Left lobe of liver (tissue), 2 donors: ENCODE measurements at regions not wholly inside any gene's neighbourhood (a gene's known extent, or its start where the extent isn't known, plus 50 kb on each side); places are given as distances from the start of the nearest gene placed in this dataset.
"Not testable (repeated sequence)": the region's sequence is repeated elsewhere in the genome, so short reads cannot be mapped to it uniquely, and the experiment has no call there.

Experiments
- ATAC-seq: fragments of 200-7000 bp; cut with Tn5 transposase; one replicate; pipeline ENCODE4 v1.9.1; 2020; ENCODE audit warnings: mild to moderate bottlenecking, moderate library complexity
- DNase-seq: peaks from one replicate; pipeline ENCODE4 v3.0.0-alpha.2; 2020; ENCODE audit warnings: low spot score
- donor health status: DM: no; HTN: no; CAD: no; lungs with moderate emphysema.
- donor health status: DM: no; HTN: yes; CAD: no.

DNA sequence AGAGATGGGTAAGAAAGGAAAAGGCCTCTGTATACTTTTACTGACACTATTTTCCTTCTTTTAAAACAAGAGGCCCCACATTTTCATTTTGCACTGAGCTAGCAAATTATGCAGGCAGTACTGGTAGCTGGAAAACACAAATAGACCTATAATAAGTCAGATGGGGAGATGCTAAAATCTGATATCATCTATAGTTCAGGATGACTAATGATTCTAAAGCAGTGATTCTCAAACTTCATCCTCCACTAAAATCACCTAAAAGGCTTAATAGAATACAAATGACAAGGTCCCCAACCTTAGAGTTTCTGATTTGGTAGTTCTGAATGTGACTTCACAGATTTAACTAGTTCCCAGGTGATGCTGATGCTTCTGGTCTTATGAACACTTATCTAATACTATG is 247.3 kb upstream of the DIPK2B start:
- no peak for ATAC-seq
- DNase-seq, result no peak

DNA sequence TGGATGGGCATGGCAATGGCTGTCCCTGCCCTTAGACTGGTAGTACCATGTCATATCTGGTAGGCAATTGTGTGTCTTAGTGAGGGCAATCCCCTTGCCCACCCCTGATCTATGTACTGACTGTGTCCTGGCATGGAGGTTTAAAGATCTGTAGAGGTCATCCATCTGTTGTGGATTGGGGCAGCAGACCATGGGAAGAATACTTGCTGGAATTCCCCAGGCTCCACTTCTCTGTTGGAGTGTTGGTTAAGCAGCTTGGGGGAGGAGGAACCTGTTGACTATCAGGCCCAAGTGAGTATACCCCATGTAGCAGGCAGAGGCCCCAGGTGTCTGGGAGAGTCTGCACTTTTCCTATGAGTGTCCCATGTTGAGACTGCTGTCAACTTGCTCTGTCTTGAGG is 246.7 kb upstream of the DIPK2B start:
- ATAC-seq (no peak), DNase-seq (no peak)

DNA sequence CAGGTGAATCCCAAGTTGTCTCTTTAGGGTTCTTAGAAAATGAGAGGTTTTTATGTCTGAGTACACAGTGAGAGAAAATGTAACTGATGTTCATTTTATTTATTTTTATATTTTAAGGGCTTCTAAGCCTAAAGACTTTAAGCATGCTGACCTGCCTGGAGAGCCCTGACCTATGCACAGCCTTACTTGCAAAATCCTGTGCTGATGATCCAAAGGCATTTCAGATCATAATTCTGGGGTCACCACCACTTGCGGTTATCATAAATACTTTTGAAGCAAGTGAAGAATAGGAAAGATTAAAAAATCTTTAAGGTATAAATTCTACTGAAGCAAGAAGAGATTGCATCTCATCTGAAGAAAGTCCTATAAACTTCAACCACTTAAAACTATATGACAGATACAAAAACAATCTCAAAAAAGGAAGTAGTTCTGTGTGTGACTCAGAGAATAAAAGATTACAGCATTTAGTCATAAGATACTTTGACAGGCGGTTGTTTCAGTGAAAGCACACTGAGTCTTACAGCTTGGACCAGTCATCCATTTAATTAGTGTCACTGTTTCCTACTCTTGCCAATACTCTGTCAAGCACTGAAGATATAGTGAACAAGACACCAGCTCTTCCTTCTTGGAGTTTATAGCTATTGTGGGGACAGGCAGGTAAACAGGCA is 245.2 kb upstream of the DIPK2B start:
- DNase-seq (no peak), ATAC-seq (no peak)

DNA sequence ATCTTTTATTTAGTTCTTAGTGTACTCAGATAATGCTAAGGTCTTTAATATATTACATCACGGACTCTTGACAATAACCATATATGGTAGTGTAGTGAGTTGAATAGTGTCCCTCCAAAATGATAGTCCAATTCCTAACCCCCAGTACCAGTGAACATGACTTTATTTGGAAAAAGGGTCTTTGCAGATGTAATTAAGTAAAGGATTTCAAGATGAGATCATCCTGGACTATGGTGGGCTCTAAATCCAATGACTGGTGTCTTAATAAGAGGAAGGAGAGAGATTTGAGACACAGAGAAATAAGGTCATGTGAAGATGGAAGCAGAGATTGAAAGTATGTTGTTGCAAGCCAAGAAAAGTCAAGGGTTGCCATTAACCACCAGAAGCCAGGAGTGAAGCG is 236.5 kb upstream of the DIPK2B start:
- ATAC-seq (no peak), DNase-seq (no peak)

DNA sequence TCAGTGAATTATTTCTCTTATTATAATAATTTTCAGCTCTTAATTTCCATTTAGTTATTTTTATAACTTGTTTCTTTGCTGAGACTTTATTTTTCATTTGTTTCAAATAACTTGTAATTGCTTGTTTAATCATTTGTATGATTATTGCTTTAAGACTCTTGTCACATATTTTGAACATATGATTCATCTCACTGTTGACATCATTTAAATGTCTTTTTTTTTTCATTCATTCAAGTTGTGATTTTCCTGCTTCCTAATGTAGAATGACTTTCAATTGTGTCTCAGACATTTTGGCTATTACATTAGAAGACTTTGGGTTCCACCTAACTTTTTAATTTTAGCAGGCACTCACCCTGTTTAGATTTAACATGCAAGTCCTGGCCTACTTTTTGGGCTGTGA is 234.8 kb upstream of the DIPK2B start:
- DNase-seq (no peak), ATAC-seq (no peak)

DNA sequence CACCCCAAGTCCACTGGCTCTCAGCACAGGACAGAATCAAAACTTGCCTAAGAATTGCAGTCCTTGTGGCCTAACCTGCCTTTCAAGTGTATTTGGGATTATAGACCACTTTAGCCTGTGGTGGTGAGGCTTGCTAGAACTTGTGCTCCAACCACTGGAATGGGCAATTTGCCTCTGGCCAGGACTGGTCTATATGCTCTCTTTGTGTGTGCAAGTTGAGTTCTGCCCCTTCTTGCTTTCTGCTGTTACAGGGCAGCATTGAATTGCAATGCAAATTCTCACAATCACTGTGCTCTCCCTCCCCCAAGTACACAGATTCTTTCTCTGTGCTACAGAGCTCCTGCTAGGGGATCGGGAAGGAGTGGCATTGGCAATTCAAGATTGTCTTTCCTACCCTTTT is 233.6 kb upstream of the DIPK2B start:
- DNase-seq (no peak), ATAC-seq (no peak)

DNA sequence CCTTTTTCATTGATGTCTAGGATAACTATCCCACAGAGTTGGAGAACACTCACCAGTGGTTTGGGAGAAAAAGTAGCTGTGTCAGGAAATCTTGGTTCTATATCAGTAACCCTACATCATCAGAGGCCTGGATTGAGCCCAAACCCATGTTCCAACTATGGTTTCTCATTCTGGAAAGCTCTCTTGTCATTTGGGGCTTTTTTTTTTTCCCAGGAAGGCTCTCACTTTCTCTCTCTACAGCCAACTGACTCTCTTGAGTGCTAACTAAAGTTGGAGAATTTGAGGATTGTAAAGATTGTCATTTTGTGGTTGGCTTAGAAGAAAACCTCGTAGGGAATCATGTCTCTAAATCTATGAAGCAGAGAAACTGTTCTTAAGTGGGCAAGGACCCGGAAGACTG is 228.2 kb upstream of the DIPK2B start:
- ATAC-seq (no peak), DNase-seq (no peak)

DNA sequence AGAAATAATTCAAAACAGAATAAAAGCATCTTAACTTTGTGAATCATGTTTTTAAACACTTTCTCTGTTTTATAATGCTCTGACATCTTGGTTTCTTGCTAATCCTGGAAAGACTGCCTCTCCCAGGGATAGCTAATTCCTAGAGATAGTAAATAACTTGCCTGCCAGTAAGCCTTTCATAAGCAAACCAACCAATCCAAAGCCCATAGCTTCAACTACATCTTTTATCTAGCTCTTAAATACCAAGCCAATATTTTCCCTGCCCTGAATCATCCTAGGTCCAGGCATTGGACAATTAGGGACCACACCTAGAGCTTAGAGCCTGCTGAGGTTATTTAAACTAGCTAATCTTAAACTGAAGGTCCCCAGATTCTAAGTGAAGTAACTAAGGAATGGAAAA is 223.7 kb upstream of the DIPK2B start:
- ATAC-seq (no peak), DNase-seq (no peak)

DNA sequence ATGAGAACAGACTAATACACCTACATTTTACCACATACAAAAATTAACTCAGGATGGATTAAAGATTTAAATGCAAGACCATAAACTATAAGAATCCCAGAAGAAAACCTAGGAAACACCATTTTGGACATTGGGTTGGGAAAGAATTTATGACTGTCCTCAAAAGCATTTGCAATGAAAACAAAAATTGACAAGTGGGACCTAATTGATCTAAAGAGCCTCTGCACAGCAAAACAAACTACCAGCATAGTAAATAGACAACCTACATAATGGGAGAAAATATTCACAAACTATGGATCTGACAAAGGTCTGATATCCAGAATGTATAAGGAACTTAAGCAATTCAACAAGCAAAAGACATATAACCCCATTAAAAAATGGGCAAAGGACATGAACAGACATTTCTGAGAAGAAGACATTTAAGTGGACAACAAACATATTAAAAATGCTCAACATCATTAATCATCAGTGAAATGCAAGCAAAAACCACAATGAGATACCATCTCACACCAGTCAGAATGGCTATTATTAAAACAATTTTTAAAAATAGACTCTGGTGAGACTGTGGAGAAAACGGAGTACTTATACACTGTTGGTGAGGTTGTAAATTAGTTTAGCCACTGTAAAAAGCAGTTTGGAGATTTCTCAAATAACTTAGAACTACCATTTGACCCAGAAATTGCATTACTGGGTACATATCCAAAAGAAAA is 221.7 kb upstream of the DIPK2B start:
- ATAC-seq (no peak), DNase-seq (no peak)

DNA sequence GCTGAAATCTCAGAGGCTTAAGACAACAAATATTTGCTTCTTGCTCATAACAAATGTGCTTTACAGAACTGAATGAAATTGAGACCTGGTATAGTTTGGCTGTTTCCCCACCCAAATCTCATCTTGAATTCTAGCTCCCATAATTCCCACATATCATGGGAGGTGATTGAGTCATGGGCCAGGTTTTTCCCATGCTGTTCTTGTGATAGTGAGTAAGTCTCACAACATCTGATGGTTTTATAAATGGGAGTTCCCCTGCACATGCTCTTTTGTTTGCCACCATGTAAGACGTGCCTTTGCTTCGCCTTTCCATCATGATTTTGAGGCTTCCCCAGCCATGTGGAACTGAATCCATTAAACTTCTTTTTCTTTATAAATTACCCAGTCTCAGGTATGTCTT is 221.1 kb upstream of the DIPK2B start:
- no peak for DNase-seq
- ATAC-seq, result no peak

DNA sequence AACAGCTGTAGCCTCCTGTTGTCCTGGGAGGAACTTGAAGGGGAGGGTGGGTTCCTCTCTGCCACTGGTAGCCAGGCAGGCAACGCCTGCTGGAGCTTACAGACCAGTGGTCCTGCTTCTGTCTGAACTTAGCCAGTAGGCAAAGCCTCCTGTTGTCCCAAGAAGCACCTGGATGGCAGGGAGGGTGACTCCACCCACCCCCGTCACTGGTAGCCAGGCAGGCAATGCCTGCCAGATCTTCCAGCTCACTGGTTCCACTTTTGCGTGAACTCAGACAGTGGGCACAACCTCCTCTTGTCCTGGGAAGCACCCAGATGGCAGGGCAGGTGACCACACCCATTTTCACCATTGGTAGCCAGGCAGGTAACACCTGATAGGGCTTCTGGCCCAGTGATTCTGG is 203.5 kb upstream of the DIPK2B start:
- ATAC-seq (no peak), DNase-seq (no peak)

DNA sequence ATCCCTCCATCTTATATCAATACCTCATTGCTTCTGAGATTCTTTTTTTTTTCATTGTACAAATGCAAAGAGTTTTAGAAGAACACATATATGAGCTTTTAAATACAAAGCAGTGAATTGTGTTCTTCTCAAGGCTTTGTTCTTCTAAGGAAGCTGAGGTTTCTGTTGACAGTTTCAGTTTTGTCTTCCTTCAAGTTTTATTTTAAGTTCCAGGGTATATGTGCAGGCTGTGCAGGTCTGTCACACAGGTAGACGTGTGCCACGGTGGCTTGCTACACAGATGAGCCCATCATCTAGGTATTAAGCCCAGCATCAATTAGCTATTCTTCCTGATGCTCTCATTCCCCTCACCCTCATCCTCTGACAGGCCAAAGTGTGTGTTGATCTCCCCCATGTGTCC is 201.2 kb upstream of the DIPK2B start:
- DNase-seq (no peak), ATAC-seq (no peak)

DNA sequence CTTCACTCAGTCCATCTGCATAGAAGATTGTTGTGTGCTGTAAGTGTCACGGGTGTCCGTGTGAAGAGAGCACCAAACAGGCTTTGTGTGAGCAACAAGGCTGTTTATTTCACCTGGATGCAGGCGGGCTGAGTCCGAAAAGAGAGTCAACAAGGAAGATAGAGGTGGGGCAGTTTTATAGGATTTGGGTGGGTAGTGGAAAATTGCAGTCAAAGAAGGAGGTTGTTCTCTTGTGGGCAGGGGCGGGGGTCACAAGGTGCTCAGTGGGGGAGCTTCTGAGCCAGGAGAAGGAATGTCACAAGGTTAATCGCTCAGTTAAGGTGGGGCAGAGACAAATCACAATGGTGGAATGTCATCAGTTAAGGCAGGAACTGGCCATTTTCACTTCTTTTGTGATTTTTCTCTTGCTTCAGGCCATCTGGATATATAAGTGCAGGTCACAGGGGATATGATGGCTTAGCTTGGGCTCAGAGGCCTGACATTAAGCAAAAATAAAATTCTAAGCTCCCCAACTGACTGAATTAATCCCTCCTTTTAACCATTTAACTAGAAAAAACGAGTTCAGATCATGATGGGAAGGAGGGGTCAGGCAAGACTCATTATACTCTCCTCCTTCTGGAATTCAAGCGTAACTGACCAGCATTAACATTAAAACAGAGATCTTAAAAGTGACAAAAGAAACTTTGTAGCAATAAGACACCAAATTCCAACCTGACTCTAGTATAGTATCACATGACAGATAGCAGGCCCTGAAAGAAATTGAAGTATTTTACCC is 200.5 kb upstream of the DIPK2B start:
- not testable (repeated sequence) for ATAC-seq, DNase-seq

DNA sequence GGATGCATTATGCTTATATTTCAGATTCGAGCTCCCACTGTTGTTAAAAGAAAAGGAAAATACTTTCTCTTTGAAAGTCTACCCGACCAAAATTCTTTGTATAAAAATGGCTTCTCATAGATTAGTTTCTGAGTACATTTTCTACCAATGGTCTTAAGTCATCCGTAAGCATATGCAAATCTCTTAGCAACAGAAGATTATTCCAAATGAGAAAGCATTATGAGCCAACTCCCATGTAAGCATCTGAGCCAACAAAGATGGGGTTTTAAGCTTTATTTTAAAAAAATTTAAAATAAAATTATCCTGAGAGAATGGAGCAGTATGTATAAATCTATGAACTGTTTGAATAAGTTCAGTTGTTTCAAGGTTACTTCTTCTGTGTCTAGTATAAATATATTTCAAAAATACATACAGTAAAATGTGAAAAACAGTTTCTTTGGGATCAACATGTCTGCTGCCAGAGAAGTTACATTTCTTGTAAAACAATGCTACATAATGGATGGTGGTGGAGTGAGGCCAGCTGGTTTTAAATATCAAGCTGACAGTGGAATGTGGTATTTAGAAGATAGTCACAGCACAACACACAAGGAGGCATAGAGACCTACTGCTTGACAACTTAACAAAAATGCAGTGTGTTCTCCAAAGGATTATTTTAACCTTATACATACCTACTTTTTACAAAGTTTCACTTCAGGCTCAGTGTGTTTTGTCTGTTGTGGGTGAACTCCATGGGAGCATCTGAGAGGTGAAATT is 199.5 kb upstream of the DIPK2B start:
- no peak for DNase-seq

DNA sequence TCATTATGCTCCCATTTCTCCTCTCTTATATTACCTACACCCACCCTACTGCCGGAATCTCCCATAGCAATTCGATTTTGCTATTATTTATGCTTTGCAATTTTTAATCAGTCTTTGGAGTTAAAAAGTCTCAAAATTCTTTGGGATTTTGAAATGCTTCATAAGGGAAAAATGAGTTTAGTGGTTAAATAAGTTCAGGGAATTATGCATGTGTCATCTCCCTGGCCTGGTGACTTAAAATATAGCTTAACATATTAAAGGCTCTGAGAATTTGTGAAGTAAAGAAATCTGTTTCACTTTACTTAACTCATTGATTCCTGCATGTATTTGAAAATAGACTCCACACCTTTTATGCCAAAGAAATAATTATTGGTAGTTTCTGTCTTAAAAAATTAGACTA is 185.1 kb upstream of the DIPK2B start:
- DNase-seq (no peak), ATAC-seq (no peak)

More for the DNA sequence above, 199.5 kb upstream of the DIPK2B start:
- no peak for ATAC-seq

DNA sequence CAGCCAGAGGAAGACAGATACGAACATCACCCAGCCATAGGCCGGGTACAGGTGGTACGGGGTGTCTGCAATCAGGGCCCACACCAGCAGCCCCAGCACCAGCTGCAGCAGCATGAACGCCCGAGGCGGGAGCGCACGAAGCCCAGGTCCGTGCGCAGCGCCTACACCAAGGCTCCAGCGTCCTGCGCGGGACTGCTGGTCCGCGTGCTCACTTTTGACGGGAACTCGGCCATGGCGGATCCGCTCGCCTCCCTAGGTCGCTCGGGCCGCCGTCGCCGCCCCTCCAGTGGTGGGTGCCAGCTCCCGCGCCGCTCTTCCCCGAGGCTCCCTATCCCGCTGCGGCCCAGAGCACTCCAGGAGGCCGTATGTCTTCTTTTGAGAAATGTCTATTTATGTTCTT is 181.2 kb upstream of the DIPK2B start:
- DNase-seq (no peak), ATAC-seq (no peak)

DNA sequence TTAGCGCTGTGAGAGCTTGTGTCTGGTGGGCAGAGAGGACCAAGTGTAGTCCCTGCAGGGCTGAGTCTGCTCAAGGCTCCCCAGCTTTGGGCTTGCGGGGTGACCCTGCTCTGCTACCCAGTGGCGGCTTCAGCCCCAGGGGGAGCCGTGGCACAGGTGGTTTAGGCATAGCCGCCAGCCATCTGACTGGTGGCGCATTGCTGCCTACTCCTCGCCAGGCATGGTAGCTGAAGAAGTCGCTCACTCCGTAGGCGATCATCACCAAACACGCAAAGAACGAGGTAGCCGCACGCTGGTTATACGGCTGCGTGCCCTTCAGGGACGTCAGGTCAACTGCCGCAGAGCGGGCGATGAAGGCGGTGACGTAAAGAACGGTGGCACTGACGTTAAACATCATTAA is 180.7 kb upstream of the DIPK2B start:
- no peak for ATAC-seq
- DNase-seq, result no peak

DNA sequence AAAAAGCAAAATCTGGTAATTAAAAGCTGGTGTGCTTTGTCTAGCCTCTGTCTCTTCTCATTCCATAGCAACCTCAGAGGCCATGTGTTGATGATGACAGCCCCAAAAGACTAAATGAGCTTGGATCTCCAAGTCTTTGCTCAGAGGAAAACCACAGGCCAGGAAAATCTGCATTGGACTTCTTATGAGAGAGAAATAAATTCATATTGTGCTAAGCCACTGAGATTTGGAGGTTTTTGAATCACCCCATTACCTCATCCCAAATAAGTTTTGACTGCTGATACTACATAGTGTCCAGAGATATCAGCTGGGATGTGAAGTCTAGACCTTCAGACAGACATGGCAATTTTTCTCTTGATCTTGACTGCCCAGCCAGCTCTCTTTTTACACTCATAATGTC is 178.6 kb upstream of the DIPK2B start:
- ATAC-seq, result no peak
- DNase-seq, result no peak

DNA sequence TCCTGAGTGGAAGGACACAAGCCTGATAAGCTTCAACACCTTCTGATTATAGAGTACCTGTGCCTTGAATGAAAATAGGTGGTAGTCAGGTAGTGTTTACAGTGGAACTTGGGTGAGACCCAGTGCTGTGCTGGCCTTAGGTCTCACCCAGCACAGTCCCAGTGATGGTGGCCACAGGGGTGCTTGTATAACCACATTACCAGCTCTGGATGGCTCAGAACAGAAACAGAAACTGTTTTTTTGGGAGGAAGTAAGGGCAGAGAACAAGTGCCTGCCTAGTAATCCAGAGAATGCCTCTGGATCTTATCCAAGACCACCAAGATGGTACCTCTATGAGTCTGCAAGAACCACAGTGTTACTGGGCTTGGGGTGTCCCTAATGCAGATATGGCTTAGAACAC is 171.5 kb upstream of the DIPK2B start:
- DNase-seq (no peak), ATAC-seq (no peak)

DNA sequence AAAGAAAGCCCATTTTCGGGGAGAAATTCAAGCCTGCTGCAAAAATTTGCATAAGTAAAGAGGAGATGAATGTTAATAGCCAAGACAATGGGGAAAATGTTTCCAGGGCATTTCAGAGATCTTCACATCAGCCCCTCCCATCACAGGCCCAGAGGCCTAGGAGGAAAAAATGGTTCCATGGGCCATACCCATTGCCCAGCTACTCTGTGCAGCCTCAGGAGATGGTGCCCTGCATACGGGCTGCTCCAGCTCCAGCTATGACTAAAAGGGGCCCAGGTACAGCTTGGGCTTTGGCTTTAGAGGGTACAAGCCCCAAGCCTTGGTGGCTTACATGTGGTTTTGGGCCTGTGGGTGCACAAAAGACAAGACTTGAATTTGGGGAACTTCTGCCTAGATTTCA is 168.0 kb upstream of the DIPK2B start:
- DNase-seq (no peak), ATAC-seq (no peak)

DNA sequence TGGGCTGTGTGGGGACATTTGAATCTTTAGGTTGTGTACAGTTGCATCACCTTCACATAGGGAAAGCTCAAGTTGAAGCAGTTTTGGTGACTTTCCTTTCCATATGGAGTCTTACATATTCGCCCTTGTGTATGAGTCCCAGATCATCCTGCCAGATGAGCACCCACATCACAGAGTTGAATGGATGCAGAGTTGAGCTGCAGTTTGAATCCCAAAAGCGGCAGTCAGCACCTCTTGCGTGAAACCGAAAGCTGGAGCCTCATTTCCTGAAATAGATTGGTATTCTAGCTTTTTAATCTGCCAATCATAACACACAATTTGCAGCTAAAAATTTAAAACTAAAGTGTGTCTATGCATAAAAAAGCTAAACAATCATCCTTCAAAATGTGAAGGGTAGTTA is 162.9 kb upstream of the DIPK2B start:
- no peak for DNase-seq
- no peak for ATAC-seq

DNA sequence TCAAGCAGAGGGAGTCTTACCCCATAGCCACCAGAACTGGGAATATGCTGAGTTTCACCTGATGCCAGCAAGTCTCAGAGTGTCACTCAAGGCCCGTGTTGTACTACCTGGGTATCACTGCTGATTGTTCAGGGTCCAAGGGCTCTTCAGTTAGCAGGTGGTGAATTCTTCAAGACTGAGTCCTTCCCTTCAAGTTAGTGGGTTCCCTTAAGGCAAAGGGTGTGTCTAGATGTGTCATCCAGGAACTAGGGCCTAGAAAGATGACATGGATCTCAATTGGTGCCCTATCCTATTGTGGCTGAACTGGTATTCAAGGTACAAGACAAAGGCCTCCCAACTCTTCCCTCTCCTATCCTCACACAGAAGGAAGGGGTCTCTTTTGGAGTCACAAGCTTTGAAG is 159.9 kb upstream of the DIPK2B start:
- ATAC-seq (no peak), DNase-seq (no peak)
